Gastrocnemius medialis (tissue), 4 donors: ENCODE measurements at regions not wholly inside any gene's neighbourhood (a gene's known extent, or its start where the extent isn't known, plus 50 kb on each side); places are given as distances from the start of the nearest gene placed in this dataset.

Source experiments
- ATAC-seq, 2 donors: fragments of 150-250 bp; one replicate each; pipeline ENCODE4 v1.9.1; 2016
- DNase-seq, 2 donors: peaks; one replicate each; pipeline ENCODE4 v3.0.0-alpha.2; 2019
- H3K27ac ChIP-seq, 4 donors: fragments of 200-600 bp; sonication (generic); 1 replicate in 1 of 4; 2 replicates in 3 of 4; pipeline ENCODE4 v1.5.1; 2016 to 2018; ENCODE audit warnings: mild to moderate bottlenecking in 2 of 4, moderate library complexity in 1 of 4
- H3K27me3 ChIP-seq, 3 donors: fragments of 200-600 bp; sonication (generic) in 2 of 3; 1 replicate in 1 of 3; 2 replicates in 2 of 3; pipeline versions ENCODE4 v1.5.1 to v1.6.0; 2016 to 2019; ENCODE audit warnings: mild to moderate bottlenecking in 1 of 3, moderate library complexity in 1 of 3
- H3K36me3 ChIP-seq, 2 donors: fragments of 200-600 bp; sonication (generic) in 1 of 2; one replicate each; pipeline ENCODE4 v1.5.1; 2017 to 2018
- H3K4me1 ChIP-seq, 2 donors: fragments of 200-600 bp; sonication (generic) in 1 of 2; one replicate each; pipeline ENCODE4 v1.5.1; 2016 to 2017; ENCODE audit warnings: mild to moderate bottlenecking in 2 of 2
- H3K4me3 ChIP-seq, 4 donors: fragments of 200-600 bp; sonication (generic) in 3 of 4; 1 replicate in 1 of 4; 2 replicates in 3 of 4; pipeline ENCODE4 v1.5.1; 2016 to 2019; ENCODE audit warnings: mild to moderate bottlenecking in 2 of 4
- H3K9me3 ChIP-seq, 3 donors: fragments of 200-600 bp; sonication (generic) in 2 of 3; 1 replicate in 1 of 3; 2 replicates in 2 of 3; pipeline ENCODE4 v1.5.1; 2016 to 2019
- CTCF ChIP-seq, 5 experiments: fragments of 450-650 bp in 3 of 5; fragments of 200-600 bp in 2 of 5; sonication (generic) in 2 of 5; IDR thresholded peaks in 4 of 5; conservative IDR thresholded peaks in 1 of 5; 1 replicate in 4 of 5; 2 replicates in 1 of 5; pipeline ENCODE4 v1.5.1; 2016 to 2019; ENCODE audit warnings: antibody characterized with exemption in 5 of 5, mild to moderate bottlenecking in 3 of 5, moderate library complexity in 3 of 5
- POLR2A ChIP-seq, 2 donors: fragments of 450-650 bp; IDR thresholded peaks; one replicate each; pipeline ENCODE4 v1.6.1; 2017; ENCODE audit warnings: antibody characterized with exemption in 2 of 2, mild to moderate bottlenecking in 2 of 2, moderate library complexity in 2 of 2
- in situ Hi-C, 4 donors: fragments of 200-750 bp; cut with MboI; loops; one replicate each; pipeline versions ENCODE4 v1.15.0 to v1.8.0; 2017; ENCODE audit warnings: low sequenced_read_pairs in 4 of 4
- intact Hi-C: fragments of 100-400 bp; cut with DNase I; formaldehyde crosslinking; loops from one replicate; pipeline ENCODE4 v1.15.1; 2023; ENCODE audit warnings: low total_unique reads

- Histone ChIP-seq H3K4me1 (no peaks in the 10 kb centered on the region), H3K27ac (no peak overlapping the region), H3K9me3 (no peaks in the 10 kb centered on the region), H3K4me3 (no peak overlapping the region), H3K36me3 (no peaks in the 10 kb centered on the region), H3K27me3 (no peaks in the 10 kb centered on the region)
- no peak for TF ChIP-seq POLR2A (IDR thresholded peaks at IDR 0.05)
- TF ChIP-seq CTCF (IDR thresholded peaks at IDR 0.05 in 4 of 5, conservative IDR thresholded peaks at IDR 0.05 in 1 of 5), result no peak
- ATAC-seq, result no peak
- intact Hi-C loops, result no loop called here
- in situ Hi-C loops, result no loop called here
- no peak for DNase-seq
Measured at GRCh38 chr11:70505331-70505731, 107.0 kb downstream of the CTTN start.

DNA sequence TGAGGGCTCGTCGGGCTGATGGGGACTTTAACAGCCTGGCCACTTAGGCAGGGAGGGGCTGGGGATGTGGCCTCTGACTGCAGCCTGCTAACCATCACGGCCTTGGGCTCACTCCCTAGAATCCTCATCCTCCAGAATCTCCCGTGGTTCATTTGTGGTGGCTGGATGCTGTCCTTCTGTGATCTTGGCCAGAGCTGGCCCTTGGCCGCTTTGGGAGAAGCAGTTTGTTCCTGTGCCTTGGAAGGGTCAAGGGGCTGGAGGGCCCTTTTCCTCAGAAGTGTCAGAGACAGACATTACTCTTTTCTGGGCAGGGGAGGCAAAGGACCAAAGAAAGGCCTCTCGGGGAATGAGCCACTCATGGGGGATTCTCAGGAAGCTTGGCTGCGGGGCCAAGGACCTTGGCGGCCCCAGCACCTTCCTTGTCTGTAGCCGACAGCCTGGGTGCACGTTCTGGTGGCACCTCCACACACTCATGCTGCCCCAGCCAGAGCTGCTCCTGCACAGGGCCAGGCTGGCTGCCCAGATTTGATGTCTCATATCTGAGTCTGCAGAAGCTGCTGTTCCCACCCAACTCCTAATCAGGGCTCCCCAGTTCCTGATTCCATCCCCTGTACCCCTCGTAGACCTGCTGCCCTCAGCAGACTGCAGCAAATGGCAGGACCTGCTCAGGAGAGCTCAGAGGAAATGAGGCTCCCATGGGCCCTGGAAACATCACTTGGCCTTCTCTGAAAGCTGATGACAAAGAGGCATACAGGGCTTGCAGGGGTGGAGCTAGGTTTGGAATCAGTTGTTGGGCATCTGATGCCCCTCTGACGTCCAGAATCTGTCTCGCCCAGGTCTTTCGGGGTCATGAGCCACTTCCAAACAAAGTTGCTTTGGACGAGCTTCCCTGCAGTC lies 107.7 kb downstream of the CTTN start:
- no peak for DNase-seq
- intact Hi-C loops (no loop called here), in situ Hi-C loops (no loop called here)
- Histone ChIP-seq H3K4me1 (no peaks in the 10 kb centered on the region), H3K4me3 (no peak overlapping the region), H3K36me3 (no peaks in the 10 kb centered on the region), H3K9me3 (no peaks in the 10 kb centered on the region), H3K27me3 (no peaks in the 10 kb centered on the region), H3K27ac (no peak overlapping the region)
- TF ChIP-seq POLR2A (IDR thresholded peaks at IDR 0.05) (no peak), CTCF (IDR thresholded peaks at IDR 0.05 in 4 of 5, conservative IDR thresholded peaks at IDR 0.05 in 1 of 5) (no peak)
- ATAC-seq, result no peak

GRCh38 chr11:70506658-70506970 lies 108.3 kb downstream of the CTTN start:
- Histone ChIP-seq H3K4me1 (no peaks in the 10 kb centered on the region), H3K27me3 (no peaks in the 10 kb centered on the region), H3K27ac (no peak overlapping the region), H3K4me3 (no peak overlapping the region), H3K9me3 (no peaks in the 10 kb centered on the region), H3K36me3 (no peaks in the 10 kb centered on the region)
- in situ Hi-C loops, result no loop called here
- no peak for TF ChIP-seq POLR2A (IDR thresholded peaks at IDR 0.05)
- TF ChIP-seq CTCF (IDR thresholded peaks at IDR 0.05 in 4 of 5, conservative IDR thresholded peaks at IDR 0.05 in 1 of 5), result no peak
- ATAC-seq, result no peak
- intact Hi-C loops, result no loop called here
- DNase-seq, result no peak

- H3K27ac ChIP-seq, result no peak overlapping the region
- H3K9me3 ChIP-seq, result no peaks in the 10 kb centered on the region
- TF ChIP-seq POLR2A (IDR thresholded peaks at IDR 0.05) (no peak), CTCF (IDR thresholded peaks at IDR 0.05 in 4 of 5, conservative IDR thresholded peaks at IDR 0.05 in 1 of 5) (no peak)
- DNase-seq, result no peak
- in situ Hi-C loops, result no loop called here
- no peaks in the 10 kb centered on the region for H3K4me1 ChIP-seq
- H3K36me3 ChIP-seq, result no peaks in the 10 kb centered on the region
- H3K4me3 ChIP-seq, result no peak overlapping the region
- intact Hi-C loops, result no loop called here
- no peaks in the 10 kb centered on the region for H3K27me3 ChIP-seq
- no peak for ATAC-seq
Measured at GRCh38 chr11:70506986-70507385, 108.7 kb downstream of the CTTN start.
